Hematopoietic multipotent progenitor cell treated with erythropoietin and hydrocortisone succinate and interleukin-3 and kit ligand, for 15 days (in vitro differentiated cells): ENCODE measurements at regions not wholly inside any gene's neighbourhood (a gene's known extent, or its start where the extent isn't known, plus 50 kb on each side); places are given as distances from the start of the nearest gene placed in this dataset.
"Not testable (repeated sequence)": the region's sequence is repeated elsewhere in the genome, so short reads cannot be mapped to it uniquely, and the experiment has no call there.

Experiments used
- DNase-seq: peaks from one replicate; pipeline ENCODE4 v3.0.0-alpha.2; 2015; ENCODE audit warnings: low spot score

- DNase-seq, result no peak
Observed at GRCh38 chr11:86147004-86147403, 78.1 kb upstream of the PICALM start.

- DNase-seq, result peak; percentile 86
Observed at GRCh38 chr11:86145439-86146156, 76.7 kb upstream of the PICALM start.

- peak; percentile 42 for DNase-seq
Observed at GRCh38 chr11:86144846-86145245, 76.0 kb upstream of the PICALM start.

GRCh38 chr11:86144087-86144486 lies 75.2 kb upstream of the PICALM start:
- not testable (repeated sequence) for DNase-seq

GRCh38 chr11:86143087-86144030 lies 74.5 kb upstream of the PICALM start:
- peak; percentile 58 for DNase-seq

- DNase-seq, result no peak
Observed at GRCh38 chr11:86142170-86142569, 73.3 kb upstream of the PICALM start.

GRCh38 chr11:86141727-86142126 lies 72.8 kb upstream of the PICALM start:
- no peak for DNase-seq

GRCh38 chr11:86140334-86140990 lies 71.6 kb upstream of the PICALM start:
- DNase-seq, result peak; percentile 36

- no peak for DNase-seq
Observed at GRCh38 chr11:86138958-86139357, 70.1 kb upstream of the PICALM start.

- no peak for DNase-seq
Observed at GRCh38 chr11:86136538-86136937, 67.7 kb upstream of the PICALM start.

GRCh38 chr11:86135319-86135714 lies 66.4 kb upstream of the PICALM start:
- DNase-seq, result no peak

- DNase-seq, result peak; percentile 61
Observed at GRCh38 chr11:86134580-86135318, 65.9 kb upstream of the PICALM start.

GRCh38 chr11:86132667-86133249 lies 63.9 kb upstream of the PICALM start:
- DNase-seq, result no peak

- DNase-seq, result peak; percentile 80
Observed at GRCh38 chr11:86129740-86130540, 61.1 kb upstream of the PICALM start.

GRCh38 chr11:86128914-86129313 lies 60.0 kb upstream of the PICALM start:
- DNase-seq, result no peak

- no peak for DNase-seq
Observed at GRCh38 chr11:86126862-86127261, 58.0 kb upstream of the PICALM start.

GRCh38 chr11:86124251-86125233 lies 55.7 kb upstream of the PICALM start:
- no peak for DNase-seq

- DNase-seq, result no peak
Observed at GRCh38 chr11:86122773-86123172, 53.9 kb upstream of the PICALM start.

- DNase-seq, result no peak
Observed at GRCh38 chr11:86120807-86121206, 51.9 kb upstream of the PICALM start.
